ENCODE measurements at regions not wholly inside any gene's neighbourhood (a gene's known extent, or its start where the extent isn't known, plus 50 kb on each side); places are given as distances from the start of the nearest gene placed in this dataset.

DNA sequence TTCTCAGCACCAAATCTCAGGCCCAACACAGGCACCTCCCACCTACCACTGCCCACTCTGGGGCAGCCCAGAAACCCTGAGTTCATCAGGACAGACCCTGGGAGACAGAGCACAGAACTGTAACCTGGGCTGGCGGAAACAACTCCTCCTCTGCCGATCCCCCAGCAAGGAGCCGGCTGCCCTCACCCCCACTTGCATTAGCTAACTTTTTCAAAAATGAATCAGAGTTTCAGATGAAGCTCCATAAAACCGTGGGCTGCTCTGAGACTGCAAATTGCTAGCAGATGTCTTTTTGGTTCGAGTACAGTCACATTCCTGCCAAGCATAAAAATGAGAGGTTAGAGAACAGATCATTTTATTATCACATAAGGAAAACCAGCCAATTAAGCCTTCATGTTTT lies 93.4 kb upstream of the PARD3 start:
- 80 to 89% methylated on average over 5 of the region's 5 CpGs for WGBS, 2 donors
- H3K4me3 ChIP-seq = no peak overlapping the region
- peaks cover 0 to 6% (median 0%) of the 10 kb centered on the region in 4 donors for H3K4me1 ChIP-seq
- no peak for TF ChIP-seq POLR2A (IDR thresholded peaks at IDR 0.05)
- no peak for TF ChIP-seq EP300 (IDR thresholded peaks at IDR 0.05)
- TF ChIP-seq POLR2AphosphoS5 (IDR thresholded peaks at IDR 0.05) = no peak
- TF ChIP-seq, protein P1, sequence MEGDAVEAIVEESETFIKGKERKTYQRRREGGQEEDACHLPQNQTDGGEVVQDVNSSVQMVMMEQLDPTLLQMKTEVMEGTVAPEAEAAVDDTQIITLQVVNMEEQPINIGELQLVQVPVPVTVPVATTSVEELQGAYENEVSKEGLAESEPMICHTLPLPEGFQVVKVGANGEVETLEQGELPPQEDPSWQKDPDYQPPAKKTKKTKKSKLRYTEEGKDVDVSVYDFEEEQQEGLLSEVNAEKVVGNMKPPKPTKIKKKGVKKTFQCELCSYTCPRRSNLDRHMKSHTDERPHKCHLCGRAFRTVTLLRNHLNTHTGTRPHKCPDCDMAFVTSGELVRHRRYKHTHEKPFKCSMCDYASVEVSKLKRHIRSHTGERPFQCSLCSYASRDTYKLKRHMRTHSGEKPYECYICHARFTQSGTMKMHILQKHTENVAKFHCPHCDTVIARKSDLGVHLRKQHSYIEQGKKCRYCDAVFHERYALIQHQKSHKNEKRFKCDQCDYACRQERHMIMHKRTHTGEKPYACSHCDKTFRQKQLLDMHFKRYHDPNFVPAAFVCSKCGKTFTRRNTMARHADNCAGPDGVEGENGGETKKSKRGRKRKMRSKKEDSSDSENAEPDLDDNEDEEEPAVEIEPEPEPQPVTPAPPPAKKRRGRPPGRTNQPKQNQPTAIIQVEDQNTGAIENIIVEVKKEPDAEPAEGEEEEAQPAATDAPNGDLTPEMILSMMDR (IDR thresholded peaks at IDR 0.05) = no peak
- no peaks in the 10 kb centered on the region for H3K27me3 ChIP-seq
- ATAC-seq (ENCODE audit: low FRiP score in 2 of 2) (peak in 1 of 2 donors; percentile 82), DNase-seq (no peak)
- H3K36me3 ChIP-seq = no peaks in the 10 kb centered on the region
- no peak overlapping the region for H3K27ac ChIP-seq
- no peaks in the 10 kb centered on the region for H3K9me3 ChIP-seq

DNA sequence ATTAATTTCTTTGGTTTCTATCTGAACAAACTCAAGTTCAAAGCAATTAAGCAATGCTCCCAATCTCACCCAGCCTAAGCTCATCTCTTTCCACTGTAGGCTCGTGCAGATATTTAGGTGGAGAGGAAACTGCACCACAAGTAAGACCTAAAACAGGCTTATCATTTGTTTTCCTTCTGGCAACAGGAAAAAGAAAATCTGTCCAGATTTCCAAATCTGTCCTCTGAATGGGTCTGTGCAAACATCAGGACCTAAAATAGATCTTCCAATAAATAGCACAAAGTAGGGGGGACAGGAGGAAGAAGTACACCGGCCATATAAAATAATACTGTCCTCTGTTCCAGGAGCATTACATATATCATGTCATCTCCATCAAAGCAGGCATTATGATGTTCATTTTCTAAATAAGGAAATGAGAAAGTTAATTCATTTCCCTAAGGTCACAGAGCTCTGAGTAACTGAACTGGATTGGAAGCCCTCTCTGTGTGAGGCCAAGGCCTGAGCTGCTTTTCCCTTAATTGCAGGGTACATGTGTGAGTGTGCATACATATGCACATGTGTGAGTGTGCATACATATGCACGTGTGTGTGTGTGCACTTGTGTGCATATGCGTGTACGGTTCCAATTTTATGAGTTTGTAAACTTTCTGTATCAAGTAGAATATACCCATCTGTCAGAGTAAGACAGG lies 92.8 kb upstream of the PARD3 start:
- H3K4me3 ChIP-seq = no peak overlapping the region
- peaks cover 0 to 6% (median 0%) of the 10 kb centered on the region in 4 donors for H3K4me1 ChIP-seq
- 54 to 60% methylated on average over 5 of the region's 5 CpGs for WGBS, 2 donors
- DNase-seq (no peak), ATAC-seq (ENCODE audit: low FRiP score in 2 of 2) (peak in 1 of 2 donors; percentile 54)
- no peak overlapping the region for H3K27ac ChIP-seq
- no peaks in the 10 kb centered on the region for H3K9me3 ChIP-seq
- no peak for TF ChIP-seq EP300 (IDR thresholded peaks at IDR 0.05)
- no peak for TF ChIP-seq POLR2A (IDR thresholded peaks at IDR 0.05)
- TF ChIP-seq, protein P1 (IDR thresholded peaks at IDR 0.05) = no peak
- TF ChIP-seq POLR2AphosphoS5 (IDR thresholded peaks at IDR 0.05) = no peak
- H3K36me3 ChIP-seq = no peaks in the 10 kb centered on the region
- H3K27me3 ChIP-seq = no peaks in the 10 kb centered on the region

DNA sequence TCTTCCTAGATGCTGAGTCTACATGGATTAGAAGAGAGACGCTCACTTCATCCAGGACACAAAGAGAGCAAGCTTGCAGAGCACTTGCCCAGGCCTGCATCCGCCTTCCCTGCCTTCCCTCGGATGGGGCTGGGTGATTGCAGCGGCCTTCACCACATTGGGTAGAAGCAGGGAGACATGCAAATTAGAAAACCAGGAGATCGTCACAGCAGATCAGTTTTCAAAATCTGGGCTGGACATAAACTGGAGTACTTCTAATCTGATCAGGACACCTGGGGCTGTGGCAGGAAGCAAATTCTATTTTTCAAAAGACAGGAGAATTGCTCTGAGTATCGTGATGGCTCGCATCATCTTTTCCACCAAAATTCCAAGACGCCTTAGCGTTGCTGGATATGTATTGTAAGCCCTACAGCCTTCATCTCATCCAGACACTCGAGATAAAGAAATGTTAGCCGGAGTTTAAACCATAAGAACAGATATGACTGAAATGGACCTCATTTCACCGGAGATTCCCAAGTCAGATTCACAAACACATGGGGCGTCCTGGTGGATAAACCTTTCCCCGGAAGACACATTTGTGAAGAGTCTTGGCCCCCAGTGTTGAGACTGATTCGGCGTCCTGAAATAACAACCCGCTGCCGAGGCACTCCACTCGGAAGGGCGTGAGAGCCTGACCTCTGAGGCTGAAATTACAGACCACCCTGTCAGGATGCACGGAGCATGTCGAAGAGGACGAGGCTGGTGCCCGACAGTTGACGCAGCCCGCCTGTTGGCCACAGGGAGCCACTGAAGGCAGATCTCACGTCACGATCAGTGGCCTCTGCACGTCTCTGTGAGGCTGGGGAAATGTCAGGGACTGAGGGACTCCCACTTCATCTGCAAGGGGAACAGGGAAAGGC lies 91.2 kb upstream of the PARD3 start:
- H3K27me3 ChIP-seq = no peaks in the 10 kb centered on the region
- no peaks in the 10 kb centered on the region for H3K9me3 ChIP-seq
- H3K4me3 ChIP-seq = no peak overlapping the region
- H3K4me1 ChIP-seq = peaks cover 0 to 6% (median 0%) of the 10 kb centered on the region in 4 donors
- TF ChIP-seq, protein P1 (IDR thresholded peaks at IDR 0.05) = no peak
- TF ChIP-seq POLR2A (IDR thresholded peaks at IDR 0.05) (no peak), POLR2AphosphoS5 (IDR thresholded peaks at IDR 0.05) (no peak), EP300 (IDR thresholded peaks at IDR 0.05) (no peak)
- H3K27ac ChIP-seq = peak overlapping the region in 2 of 4 donors; percentile 4 to 37
- peak in 1 of 2 donors; percentile 87 for ATAC-seq (ENCODE audit: low FRiP score in 2 of 2)
- 73 to 76% methylated on average over 24 to 28 of the region's 29 CpGs for WGBS, 2 donors
- H3K36me3 ChIP-seq = no peaks in the 10 kb centered on the region
- DNase-seq = peak; percentile 61 to 63

DNA sequence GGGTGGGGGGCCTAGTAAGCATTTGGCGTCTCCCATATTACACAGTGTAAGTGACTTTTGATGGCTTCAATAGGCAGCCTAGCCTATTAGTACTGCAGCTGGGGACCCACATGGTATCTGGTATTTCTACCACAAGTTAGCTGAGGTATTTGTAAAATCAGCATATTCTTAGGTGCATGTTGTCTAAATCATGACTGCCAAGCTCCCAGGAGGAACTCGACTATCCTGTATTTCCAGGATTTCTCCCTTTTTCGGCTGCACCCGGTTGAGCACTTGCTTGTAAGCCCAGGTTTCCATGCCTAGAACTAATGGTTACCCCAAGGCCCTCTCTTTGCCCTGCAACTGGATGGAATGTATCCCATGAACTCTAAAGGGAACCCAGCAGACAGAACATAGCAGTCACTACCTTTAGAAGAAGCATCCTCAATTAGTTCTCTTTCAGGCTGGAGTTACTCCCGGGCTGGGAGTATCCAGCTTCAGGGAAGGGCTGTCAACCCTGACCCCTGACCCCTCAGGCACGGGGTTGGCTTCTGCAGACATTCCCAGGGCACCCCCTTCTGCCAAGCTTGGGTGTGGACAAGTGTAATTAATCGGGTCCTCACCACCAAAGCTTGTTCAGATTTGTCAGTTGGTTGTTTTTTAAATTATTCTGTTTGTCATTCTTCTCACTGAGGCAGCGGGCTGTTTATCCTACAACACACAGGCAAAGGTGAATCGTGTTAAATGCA lies 90.3 kb upstream of the PARD3 start:
- H3K27ac ChIP-seq = no peak overlapping the region
- H3K9me3 ChIP-seq = no peaks in the 10 kb centered on the region
- 70 to 75% methylated on average over 9 of the region's 9 CpGs for WGBS, 2 donors
- no peaks in the 10 kb centered on the region for H3K36me3 ChIP-seq
- DNase-seq (no peak), ATAC-seq (ENCODE audit: low FRiP score in 2 of 2) (no peak)
- peaks cover 0 to 6% (median 0%) of the 10 kb centered on the region in 4 donors for H3K4me1 ChIP-seq
- TF ChIP-seq POLR2A (IDR thresholded peaks at IDR 0.05) (no peak), EP300 (IDR thresholded peaks at IDR 0.05) (no peak)
- TF ChIP-seq, protein P1 (IDR thresholded peaks at IDR 0.05) = no peak
- no peak overlapping the region for H3K4me3 ChIP-seq
- no peaks in the 10 kb centered on the region for H3K27me3 ChIP-seq

All from upper lobe of left lung (tissue), 6 donors.